Colon (tissue), 2 donors: ENCODE measurements at regions not wholly inside any gene's neighbourhood (a gene's known extent, or its start where the extent isn't known, plus 50 kb on each side); places are given as distances from the start of the nearest gene placed in this dataset.

Experiments used
- FAIRE-seq: peaks from 2 replicates; lab custom pipeline; 2012; peaks lifted over from hg19 to GRCh38; lab: Jason Lieb, UNC
- donor health status: control.
- donor health status: control.

DNA sequence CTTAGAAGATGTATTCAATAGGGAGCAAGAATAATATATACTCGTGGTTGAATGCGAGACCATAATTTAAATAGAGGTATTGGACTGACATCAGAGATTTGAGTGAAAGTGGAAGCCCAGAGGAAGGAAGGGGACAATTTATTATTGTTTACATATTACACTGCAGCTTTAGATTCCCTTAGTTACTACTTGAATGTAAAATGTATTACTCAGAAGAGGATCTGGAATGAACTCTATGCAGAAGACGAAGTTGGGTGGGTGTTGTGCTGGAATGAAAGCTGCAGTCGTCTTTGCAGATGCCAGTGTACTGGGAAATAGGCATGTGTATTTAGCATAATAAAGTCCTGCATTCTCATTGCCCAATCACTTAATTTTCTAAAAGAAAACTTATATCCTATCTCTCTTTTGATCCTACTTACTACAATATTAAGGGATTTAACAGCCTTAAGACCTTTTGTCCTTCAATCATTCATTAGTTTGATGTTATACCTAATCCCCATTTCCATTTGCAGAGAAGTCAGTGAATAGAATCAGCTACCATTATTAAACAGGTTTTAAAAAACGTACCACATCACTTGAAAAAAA is 570.7 kb upstream of the WWC1 start:
- no peak for FAIRE-seq

DNA sequence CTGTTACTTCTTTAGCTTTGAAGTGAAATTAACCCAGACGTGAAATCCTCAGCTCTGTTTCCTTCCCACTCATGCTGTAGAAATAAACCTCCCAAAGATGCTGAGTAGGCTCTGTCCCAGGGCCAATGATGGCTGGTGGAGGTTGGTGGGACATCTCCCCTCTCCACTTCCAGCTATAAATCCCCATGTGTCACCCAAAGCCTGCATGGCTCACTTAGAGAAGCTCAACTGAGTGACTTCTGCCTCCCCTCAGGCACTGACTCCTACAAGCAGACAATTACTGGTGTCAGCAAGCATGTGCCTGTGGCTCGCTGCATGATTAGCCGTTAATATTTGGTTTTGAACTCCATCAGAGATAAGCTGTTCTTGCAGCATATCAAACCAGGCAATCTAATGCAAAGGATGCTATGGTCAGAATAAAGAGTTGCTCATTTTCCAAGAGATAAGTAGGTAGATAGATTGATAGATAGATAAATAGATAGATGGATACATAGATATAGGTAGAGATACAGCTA is 569.5 kb upstream of the WWC1 start:
- no peak for FAIRE-seq

DNA sequence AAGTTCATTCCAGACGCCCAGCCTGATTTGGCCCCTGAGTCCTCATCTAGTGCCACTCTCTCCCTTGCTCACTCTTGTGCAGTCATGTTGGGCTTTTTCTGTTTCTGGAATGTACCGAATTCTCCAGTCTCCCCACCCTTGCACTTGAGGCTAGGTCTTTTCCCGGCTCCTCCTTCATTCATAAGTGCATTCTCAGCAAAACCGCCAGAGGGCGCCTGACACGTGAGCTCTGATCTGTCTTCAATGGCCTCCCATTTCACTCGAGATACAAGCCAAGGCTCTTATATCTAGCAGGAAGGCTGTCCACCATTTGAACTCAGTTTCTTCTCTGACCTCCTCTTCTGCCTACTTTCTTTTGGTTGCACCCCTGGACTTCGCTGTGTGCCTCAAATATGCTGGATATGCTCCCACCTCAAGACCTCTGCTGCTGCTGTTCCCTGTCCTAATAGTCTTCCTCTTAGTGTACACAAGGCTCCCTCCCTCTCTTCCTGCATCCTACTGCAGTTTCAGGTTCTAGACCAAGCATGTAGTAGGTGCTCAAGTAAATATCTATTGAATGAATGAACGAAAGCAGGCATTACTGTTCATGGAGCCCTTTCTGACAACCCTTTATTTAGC is 568.1 kb upstream of the WWC1 start:
- no peak for FAIRE-seq

- FAIRE-seq = no peak
Measured at GRCh38 chr5:167725264-167725663, 566.2 kb upstream of the WWC1 start.

DNA sequence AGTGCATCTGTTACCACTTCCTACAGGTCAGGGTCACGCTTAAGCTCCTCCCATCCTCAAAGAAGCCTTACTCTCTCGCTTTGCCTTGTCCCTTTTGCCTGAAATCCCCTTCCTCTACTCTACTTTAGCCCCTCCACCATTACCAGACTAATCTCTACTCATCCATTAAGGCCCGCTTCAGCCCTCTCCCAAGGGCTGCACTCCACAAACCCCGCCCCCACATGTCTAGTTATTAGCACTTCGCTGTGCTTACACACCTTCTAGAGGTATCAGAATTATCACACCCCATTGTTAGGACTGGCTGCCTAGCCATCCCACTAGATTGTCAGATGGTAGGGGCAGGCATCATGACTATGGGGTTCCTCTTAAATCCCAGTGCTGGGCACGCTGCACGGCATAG is 565.7 kb upstream of the WWC1 start:
- no peak for FAIRE-seq

GRCh38 chr5:167726642-167727041 is 564.8 kb upstream of the WWC1 start:
- no peak for FAIRE-seq

- FAIRE-seq = no peak
Measured at GRCh38 chr5:167730121-167730520, 561.3 kb upstream of the WWC1 start.

DNA sequence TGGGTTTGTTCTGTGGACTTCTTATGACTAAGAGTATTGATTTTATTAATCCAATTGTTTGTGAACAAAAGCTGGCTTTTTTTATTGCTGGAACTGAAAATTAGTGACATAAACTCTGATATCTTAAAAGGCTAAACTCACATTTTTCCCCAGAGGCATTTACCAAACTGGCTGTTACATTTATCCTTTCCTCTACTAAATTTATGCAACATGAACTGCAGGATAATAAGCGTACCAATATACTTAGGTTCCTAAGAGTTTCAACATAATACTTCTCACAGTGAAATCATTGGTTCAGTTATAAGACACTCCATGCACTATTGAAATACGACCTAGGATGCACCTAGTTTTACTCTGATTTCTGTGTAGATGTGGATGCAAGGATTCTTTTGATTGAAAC is 560.8 kb upstream of the WWC1 start:
- FAIRE-seq = no peak

DNA sequence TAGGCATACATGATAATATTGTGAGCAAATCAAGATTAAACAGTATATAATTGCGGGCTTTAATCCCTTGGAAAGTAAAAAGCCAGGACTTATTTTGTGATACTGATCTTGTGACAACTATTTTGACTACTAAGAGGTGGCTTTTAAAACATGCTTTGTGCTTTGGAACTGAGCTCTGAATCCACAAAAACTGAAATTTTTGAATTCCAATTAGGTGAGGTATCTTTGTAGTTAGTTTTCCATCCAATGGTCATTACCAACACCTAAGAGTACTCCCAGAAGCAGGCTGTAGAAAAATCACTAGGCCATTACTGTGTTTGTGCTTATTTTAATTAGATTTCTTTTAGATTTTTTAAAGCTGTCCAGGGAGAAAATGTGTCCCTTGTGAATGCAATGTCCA is 559.5 kb upstream of the WWC1 start:
- FAIRE-seq = no peak

DNA sequence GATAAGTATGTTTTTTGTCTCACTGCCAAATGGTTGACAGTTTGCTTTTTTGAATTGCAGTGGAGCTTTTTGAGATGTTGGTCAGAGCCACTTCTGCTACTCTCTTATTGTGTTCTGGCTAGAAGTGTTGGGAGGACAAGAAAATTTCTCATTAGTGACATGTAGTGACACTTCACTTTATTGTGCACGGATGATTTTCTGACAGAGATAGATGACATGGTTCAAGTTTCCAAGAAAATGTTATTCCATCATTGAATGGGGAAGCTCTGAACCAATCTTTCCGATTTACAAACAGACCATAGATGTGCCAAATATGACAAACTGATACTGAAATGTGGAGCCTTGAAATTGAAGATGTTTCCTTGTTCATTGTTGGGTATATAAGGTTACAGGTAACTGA is 558.9 kb upstream of the WWC1 start:
- no peak for FAIRE-seq

- FAIRE-seq = no peak
Measured at GRCh38 chr5:167736992-167737391, 554.5 kb upstream of the WWC1 start.

GRCh38 chr5:167743695-167744464 is 547.6 kb upstream of the WWC1 start:
- no peak for FAIRE-seq

DNA sequence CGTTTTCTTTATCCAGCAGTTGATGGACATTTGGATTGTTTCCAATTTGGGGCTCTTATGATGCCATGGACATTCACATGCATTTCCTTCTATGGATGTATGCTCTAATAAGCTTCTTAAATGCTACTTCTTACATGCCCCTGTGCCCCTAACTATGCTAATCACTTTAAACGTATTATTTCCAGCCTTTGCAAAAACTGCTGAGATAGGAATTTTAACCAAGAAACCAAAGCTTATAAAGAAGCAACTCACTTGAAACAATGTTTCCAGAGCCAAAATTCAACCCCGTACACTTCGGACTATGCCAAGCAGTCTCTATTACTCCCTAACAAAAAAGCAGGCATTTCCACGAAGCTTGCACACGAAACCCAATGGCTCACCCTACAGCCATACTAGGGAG is 545.6 kb upstream of the WWC1 start:
- no peak for FAIRE-seq

GRCh38 chr5:167750586-167750985 is 540.9 kb upstream of the WWC1 start:
- no peak for FAIRE-seq

DNA sequence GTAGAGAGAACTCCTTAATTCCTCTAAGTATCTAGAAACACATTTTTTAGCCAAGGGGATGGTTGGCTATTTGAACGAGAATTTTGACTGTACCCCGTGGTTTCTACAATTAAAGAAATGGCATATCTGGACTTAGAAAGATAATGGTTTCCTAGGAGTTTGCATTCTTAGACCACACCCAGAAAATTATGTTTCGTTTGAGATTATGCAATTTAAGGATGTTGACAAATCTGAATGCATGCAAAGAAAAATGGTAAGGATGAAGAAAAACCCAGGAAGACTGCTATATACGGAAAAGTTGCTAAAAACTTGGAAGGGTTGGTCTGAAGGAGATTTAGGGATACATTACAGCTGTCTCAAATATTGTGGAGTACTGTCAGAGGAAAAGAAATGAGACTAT is 538.5 kb upstream of the WWC1 start:
- no peak for FAIRE-seq

DNA sequence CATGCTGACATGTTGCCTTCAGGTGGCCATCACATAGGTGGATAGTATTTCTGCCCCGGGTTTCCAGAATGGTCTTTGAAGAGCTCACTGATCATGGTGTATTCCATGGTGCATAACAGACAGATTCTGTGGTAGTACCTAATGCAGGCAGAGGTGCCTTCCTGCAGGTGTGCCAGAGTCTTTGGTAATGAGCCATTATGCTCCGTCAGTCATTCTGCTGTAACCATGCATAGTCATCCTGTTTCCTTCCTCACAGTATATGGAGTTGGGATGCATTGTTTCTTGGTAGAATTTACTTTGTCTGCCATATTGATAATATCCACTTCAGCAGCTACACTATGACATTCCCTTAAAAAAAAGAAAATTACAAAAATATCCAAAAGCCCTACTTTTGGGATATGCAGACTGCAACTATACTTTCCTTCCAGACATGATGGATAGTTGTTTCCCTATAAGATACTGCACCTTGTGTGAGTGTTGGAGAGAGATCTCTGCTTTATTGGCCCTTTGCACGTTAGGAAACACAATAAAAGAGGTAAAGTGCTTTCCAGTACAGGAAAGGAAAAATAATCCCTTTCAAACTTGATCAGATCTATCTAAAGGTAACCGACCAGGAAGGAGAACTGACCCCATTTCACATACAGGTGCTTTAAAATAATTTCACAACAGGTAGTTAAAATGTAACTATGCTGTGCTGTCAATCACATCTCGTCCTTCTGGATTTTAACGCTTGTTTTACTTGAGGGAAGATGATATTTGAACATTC is 537.5 kb upstream of the WWC1 start:
- no peak for FAIRE-seq

- no peak for FAIRE-seq
Measured at GRCh38 chr5:167754501-167755021, 536.9 kb upstream of the WWC1 start.

DNA sequence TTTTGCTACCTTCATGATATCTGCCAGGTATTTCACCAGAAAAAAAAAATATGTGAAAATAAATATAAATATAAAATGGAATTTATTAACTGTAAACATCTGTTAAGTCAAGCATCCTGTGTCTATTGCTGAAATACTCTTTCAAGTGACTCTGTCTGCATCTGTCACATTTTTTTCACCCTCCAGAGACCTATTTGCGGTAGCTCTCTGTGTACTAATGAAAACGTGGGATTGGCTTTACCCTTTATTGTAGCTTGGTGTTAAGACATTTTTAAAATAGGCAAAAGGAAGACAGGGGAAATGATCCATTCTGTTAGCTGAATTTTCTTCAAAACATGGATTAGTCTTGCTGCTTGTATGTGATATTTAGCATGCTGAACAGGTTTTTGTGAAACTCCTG is 536.0 kb upstream of the WWC1 start:
- no peak for FAIRE-seq

- no peak for FAIRE-seq
Measured at GRCh38 chr5:167759057-167759821, 532.2 kb upstream of the WWC1 start.

GRCh38 chr5:167763772-167764171 is 527.7 kb upstream of the WWC1 start:
- no peak for FAIRE-seq

DNA sequence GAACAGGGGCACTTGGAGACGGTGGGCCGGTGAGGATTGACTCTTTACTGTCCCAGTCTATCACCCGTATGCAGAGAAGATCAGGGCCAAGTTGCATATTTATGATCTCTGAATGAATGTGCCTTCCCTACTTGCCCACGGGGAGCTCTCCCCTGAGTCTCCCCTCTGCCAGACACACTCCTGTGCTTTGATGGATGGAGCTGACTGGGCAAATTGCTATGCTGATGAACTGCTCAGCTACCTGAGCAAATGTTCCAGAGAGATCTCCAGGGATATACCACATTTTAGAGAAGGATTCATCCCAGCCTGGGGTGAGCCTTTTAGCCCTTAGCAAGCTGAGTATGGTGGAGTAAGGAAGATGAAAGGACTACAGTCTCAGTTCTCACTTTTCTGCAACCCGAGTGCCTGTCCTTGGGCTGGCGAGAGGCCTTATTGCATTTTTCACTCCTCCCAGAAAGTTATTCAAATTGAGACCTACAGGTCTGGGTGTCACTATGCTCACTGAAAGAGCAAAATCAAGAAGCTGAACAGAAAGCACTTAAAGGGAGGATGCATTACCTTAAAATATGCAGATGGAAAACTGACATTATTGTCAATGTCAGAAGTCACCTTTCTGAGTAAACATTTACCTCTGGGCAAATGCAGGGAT is 526.7 kb upstream of the WWC1 start:
- FAIRE-seq = no peak
